ENCODE measurements at regions not wholly inside any gene's neighbourhood (a gene's known extent, or its start where the extent isn't known, plus 50 kb on each side); places are given as distances from the start of the nearest gene placed in this dataset.

DNA sequence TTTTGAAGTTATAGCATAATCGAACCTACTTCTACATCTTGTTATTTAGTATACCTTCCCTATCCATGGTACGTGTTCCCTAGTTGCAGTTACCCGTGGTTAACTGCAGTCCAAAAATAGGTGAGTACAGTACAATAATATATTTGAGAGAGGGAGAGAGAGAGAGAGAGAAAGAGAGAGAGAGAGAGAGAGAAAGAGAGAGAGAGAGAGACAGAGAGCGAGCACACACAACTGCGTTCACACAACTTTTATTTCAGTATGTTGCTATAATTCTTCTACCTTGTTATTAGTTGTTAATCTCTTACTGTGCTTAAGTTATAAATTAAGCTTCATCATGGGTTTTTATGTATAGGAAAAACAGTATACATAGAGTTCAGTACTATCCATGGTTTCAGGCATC lies 928.1 kb downstream of the TUSC7 start:
- no peaks in the 10 kb centered on the region for H3K79me2 ChIP-seq (ENCODE audit: insufficient read depth)
- no peak overlapping the region for H3K4me3 ChIP-seq
- no peaks in the 10 kb centered on the region for H3K27me3 ChIP-seq (replicated peaks; ENCODE audit: insufficient read depth)
- WGBS, 2 experiments (ENCODE audit: low coverage in 1 of 2, low lambda C conversion rate in 2 of 2, missing lambda C conversion rate in 2 of 2): 93 to 96% methylated on average over 5 of the region's 5 CpGs
- H3K9me2 ChIP-seq (ENCODE audit: insufficient read depth): no peaks in the 10 kb centered on the region
- DNase-seq: no peak
- H3K4me2 ChIP-seq (ENCODE audit: unreplicated experiment): no peak overlapping the region
- H3K9ac ChIP-seq: no peak overlapping the region
- H3K27ac ChIP-seq: no peak overlapping the region
- no peaks in the 10 kb centered on the region for H3K4me1 ChIP-seq (ENCODE audit: insufficient read depth)
- TF ChIP-seq EZH2 (IDR thresholded peaks at IDR 0.05; ENCODE audit: insufficient read depth, poor library complexity, severe bottlenecking): no peak
- TF ChIP-seq EZH2phosphoT487 (IDR thresholded peaks at IDR 0.05; ENCODE audit: insufficient read depth, low read depth): no peak
- H3F3A ChIP-seq (ENCODE audit: insufficient read depth): no peaks in the 10 kb centered on the region
- in situ Hi-C loops (cut with MboI): no loop called here
- H3K36me3 ChIP-seq (ENCODE audit: low read depth): no peaks in the 10 kb centered on the region
- H4K20me1 ChIP-seq (ENCODE audit: insufficient read depth): no peaks in the 10 kb centered on the region
- H2AFZ ChIP-seq: no peak overlapping the region
- no peaks in the 10 kb centered on the region for H3K9me3 ChIP-seq (ENCODE audit: low read depth)

- no peaks in the 10 kb centered on the region for H3K27me3 ChIP-seq (replicated peaks; ENCODE audit: insufficient read depth)
- H3K9ac ChIP-seq: no peak overlapping the region
- in situ Hi-C loops (cut with MboI): no loop called here
- no peak overlapping the region for H3K4me2 ChIP-seq (ENCODE audit: unreplicated experiment)
- no peaks in the 10 kb centered on the region for H4K20me1 ChIP-seq (ENCODE audit: insufficient read depth)
- H3K9me3 ChIP-seq (ENCODE audit: low read depth): no peaks in the 10 kb centered on the region
- H3K4me1 ChIP-seq (ENCODE audit: insufficient read depth): no peaks in the 10 kb centered on the region
- no peak for TF ChIP-seq EZH2phosphoT487 (IDR thresholded peaks at IDR 0.05; ENCODE audit: insufficient read depth, low read depth)
- no peak for TF ChIP-seq EZH2 (IDR thresholded peaks at IDR 0.05; ENCODE audit: insufficient read depth, poor library complexity, severe bottlenecking)
- H3F3A ChIP-seq (ENCODE audit: insufficient read depth): no peaks in the 10 kb centered on the region
- H3K9me2 ChIP-seq (ENCODE audit: insufficient read depth): no peaks in the 10 kb centered on the region
- no peaks in the 10 kb centered on the region for H3K36me3 ChIP-seq (ENCODE audit: low read depth)
- no peak overlapping the region for H2AFZ ChIP-seq
- H3K27ac ChIP-seq: no peak overlapping the region
- DNase-seq: no peak
- H3K4me3 ChIP-seq: no peak overlapping the region
- no peaks in the 10 kb centered on the region for H3K79me2 ChIP-seq (ENCODE audit: insufficient read depth)
These were observed 934.6 kb downstream of the TUSC7 start for GRCh38 chr3:117644203-117644602.

DNA sequence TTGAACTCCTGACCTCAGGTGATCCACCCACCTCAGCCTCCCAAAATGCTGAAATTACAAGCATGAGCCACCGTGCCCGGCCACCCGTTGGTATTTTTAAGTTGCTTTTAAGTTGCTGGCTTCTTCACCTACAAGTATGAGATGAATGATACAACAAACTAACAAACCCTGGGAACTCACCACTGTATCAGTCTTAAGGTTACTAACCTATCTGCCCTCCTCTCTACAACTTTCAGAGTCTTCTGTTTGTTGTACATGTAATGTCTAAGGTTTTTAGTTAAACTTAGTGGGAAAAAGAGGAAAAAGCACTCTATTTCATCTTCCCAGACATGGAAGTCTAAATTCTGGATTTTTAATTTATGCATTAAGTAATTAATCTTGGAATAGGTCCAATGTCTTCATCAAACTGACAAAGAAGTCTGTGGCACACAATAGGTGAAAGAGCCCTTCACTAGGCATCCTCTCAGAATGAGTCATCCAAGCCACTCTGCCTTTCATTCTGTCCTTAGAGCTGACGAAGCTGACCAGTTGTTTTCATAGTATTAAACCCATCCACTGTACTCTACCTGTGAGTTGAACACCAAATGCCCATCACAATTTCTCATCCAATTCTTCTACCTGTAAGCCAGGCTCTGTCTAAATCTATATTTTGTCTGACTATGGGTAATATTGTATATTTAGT lies 936.1 kb downstream of the TUSC7 start:
- H3K4me3 ChIP-seq: no peak overlapping the region
- H3F3A ChIP-seq (ENCODE audit: insufficient read depth): no peaks in the 10 kb centered on the region
- no peaks in the 10 kb centered on the region for H3K79me2 ChIP-seq (ENCODE audit: insufficient read depth)
- no peaks in the 10 kb centered on the region for H3K27me3 ChIP-seq (replicated peaks; ENCODE audit: insufficient read depth)
- H4K20me1 ChIP-seq (ENCODE audit: insufficient read depth): no peaks in the 10 kb centered on the region
- H3K27ac ChIP-seq: no peak overlapping the region
- peak; percentile 20 for DNase-seq
- H2AFZ ChIP-seq: no peak overlapping the region
- H3K4me2 ChIP-seq (ENCODE audit: unreplicated experiment): no peak overlapping the region
- no peaks in the 10 kb centered on the region for H3K9me2 ChIP-seq (ENCODE audit: insufficient read depth)
- H3K9ac ChIP-seq: no peak overlapping the region
- H3K4me1 ChIP-seq (ENCODE audit: insufficient read depth): peaks cover 2% of the 10 kb centered on the region; the same call in 1 of the 2 replicates
- no peak for TF ChIP-seq EZH2phosphoT487 (IDR thresholded peaks at IDR 0.05; ENCODE audit: insufficient read depth, low read depth)
- no peak for TF ChIP-seq EZH2 (IDR thresholded peaks at IDR 0.05; ENCODE audit: insufficient read depth, poor library complexity, severe bottlenecking)
- no peaks in the 10 kb centered on the region for H3K9me3 ChIP-seq (ENCODE audit: low read depth)
- no peaks in the 10 kb centered on the region for H3K36me3 ChIP-seq (ENCODE audit: low read depth)
- WGBS, 2 experiments (ENCODE audit: low coverage in 1 of 2, low lambda C conversion rate in 2 of 2, missing lambda C conversion rate in 2 of 2): 88 to 92% methylated on average over 4 of the region's 4 CpGs
- in situ Hi-C loops (cut with MboI): no loop called here

DNA sequence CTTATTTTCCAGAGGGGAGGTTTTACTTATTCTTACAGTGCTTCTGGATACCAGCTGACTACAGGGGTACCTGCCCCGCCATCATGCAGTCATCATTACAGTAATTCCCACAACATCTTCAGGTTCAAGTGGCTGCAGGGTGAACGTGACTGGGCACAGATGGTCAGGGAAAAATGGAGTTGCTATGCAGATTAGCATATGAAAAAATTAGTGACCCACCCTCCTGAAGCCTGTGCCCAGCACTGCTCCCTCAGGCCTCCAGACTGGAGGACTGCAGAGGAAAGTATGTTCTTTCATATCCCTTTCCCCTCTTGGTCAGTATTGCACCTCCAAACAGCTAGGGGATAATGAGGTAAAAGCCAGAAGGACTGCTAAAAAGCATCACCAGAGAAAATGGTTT lies 937.9 kb downstream of the TUSC7 start:
- no peaks in the 10 kb centered on the region for H3K27me3 ChIP-seq (replicated peaks; ENCODE audit: insufficient read depth)
- H3K27ac ChIP-seq: no peak overlapping the region
- no peaks in the 10 kb centered on the region for H3K79me2 ChIP-seq (ENCODE audit: insufficient read depth)
- H3K9ac ChIP-seq: no peak overlapping the region
- no peaks in the 10 kb centered on the region for H3K36me3 ChIP-seq (ENCODE audit: low read depth)
- H2AFZ ChIP-seq: no peak overlapping the region
- H3K4me3 ChIP-seq: no peak overlapping the region
- peaks cover 8% of the 10 kb centered on the region; the same call in 1 of the 2 replicates for H3K4me1 ChIP-seq (ENCODE audit: insufficient read depth)
- H3K4me2 ChIP-seq (ENCODE audit: unreplicated experiment): no peak overlapping the region
- H3K9me2 ChIP-seq (ENCODE audit: insufficient read depth): no peaks in the 10 kb centered on the region
- no peak for DNase-seq
- in situ Hi-C loops (cut with MboI): no loop called here
- WGBS, 2 experiments (ENCODE audit: low coverage in 1 of 2, low lambda C conversion rate in 2 of 2, missing lambda C conversion rate in 2 of 2): 65 to 78% methylated on average over 2 of the region's 2 CpGs
- no peaks in the 10 kb centered on the region for H3F3A ChIP-seq (ENCODE audit: insufficient read depth)
- TF ChIP-seq EZH2 (IDR thresholded peaks at IDR 0.05; ENCODE audit: insufficient read depth, poor library complexity, severe bottlenecking) (no peak), EZH2phosphoT487 (IDR thresholded peaks at IDR 0.05; ENCODE audit: insufficient read depth, low read depth) (no peak)
- no peaks in the 10 kb centered on the region for H3K9me3 ChIP-seq (ENCODE audit: low read depth)
- no peaks in the 10 kb centered on the region for H4K20me1 ChIP-seq (ENCODE audit: insufficient read depth)

DNA sequence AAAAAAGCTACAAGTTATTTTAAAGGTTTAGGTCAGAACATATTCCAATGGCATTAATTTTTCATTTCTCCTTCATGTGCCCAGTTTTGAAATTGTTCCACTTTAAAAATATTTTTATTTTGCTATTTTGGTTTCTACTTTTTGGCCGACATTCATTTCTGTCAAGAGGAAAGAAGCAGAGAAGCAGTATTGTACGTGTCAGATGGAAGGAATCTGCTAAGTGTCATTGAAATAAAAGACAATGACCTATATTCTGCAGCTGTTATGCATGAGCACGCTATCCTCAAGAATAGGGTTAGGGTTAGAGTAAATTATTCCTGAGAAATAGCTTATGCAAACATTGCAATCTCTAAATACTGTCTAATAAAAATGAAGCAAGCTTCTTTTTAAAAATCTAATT lies 941.7 kb downstream of the TUSC7 start:
- in situ Hi-C loops (cut with MboI): no loop called here
- 20 to 26% methylated on average over 3 of the region's 3 CpGs for whole genome bisulfite sequencing, 2 experiments (ENCODE audit: low coverage in 1 of 2, low lambda C conversion rate in 2 of 2, missing lambda C conversion rate in 2 of 2)
- no peaks in the 10 kb centered on the region for H3K27me3 ChIP-seq (replicated peaks; ENCODE audit: insufficient read depth)
- H3K36me3 ChIP-seq (ENCODE audit: low read depth): no peaks in the 10 kb centered on the region
- H3K4me1 ChIP-seq (ENCODE audit: insufficient read depth): peaks cover 8% of the 10 kb centered on the region; the same call in 1 of the 2 replicates
- no peak overlapping the region for H3K4me3 ChIP-seq
- no peak overlapping the region for H3K9ac ChIP-seq
- TF ChIP-seq EZH2 (IDR thresholded peaks at IDR 0.05; ENCODE audit: insufficient read depth, poor library complexity, severe bottlenecking) (no peak), EZH2phosphoT487 (IDR thresholded peaks at IDR 0.05; ENCODE audit: insufficient read depth, low read depth) (no peak)
- no peak overlapping the region for H3K27ac ChIP-seq
- no peaks in the 10 kb centered on the region for H3F3A ChIP-seq (ENCODE audit: insufficient read depth)
- no peaks in the 10 kb centered on the region for H3K9me2 ChIP-seq (ENCODE audit: insufficient read depth)
- no peaks in the 10 kb centered on the region for H4K20me1 ChIP-seq (ENCODE audit: insufficient read depth)
- peak overlapping the region; percentile 2; the same call in 1 of the 2 replicates for H2AFZ ChIP-seq
- DNase-seq: peak; percentile 24
- no peaks in the 10 kb centered on the region for H3K9me3 ChIP-seq (ENCODE audit: low read depth)
- H3K79me2 ChIP-seq (ENCODE audit: insufficient read depth): no peaks in the 10 kb centered on the region
- no peak overlapping the region for H3K4me2 ChIP-seq (ENCODE audit: unreplicated experiment)

Data from GM23248 (cell line).